Subcutaneous abdominal adipose tissue (tissue), 5 donors: ENCODE measurements at regions not wholly inside any gene's neighbourhood (a gene's known extent, or its start where the extent isn't known, plus 50 kb on each side); places are given as distances from the start of the nearest gene placed in this dataset.

Experiments used
- H3K27ac ChIP-seq: one replicate; pipeline ENCODE4 v1.7.0; 2013; ENCODE audit warnings: low read depth, mild to moderate bottlenecking, inconsistent platforms, low read length, moderate library complexity
- H3K27me3 ChIP-seq, 5 donors: one replicate each; pipeline ENCODE4 v1.7.0; 2013; ENCODE audit warnings: low read length in 5 of 5, inconsistent platforms in 1 of 5; ENCODE audit not compliant: control insufficient read depth in 5 of 5, insufficient read depth in 4 of 5
- H3K36me3 ChIP-seq, 5 donors: one replicate each; pipeline ENCODE4 v1.7.0; 2013; ENCODE audit warnings: low read length in 5 of 5; ENCODE audit not compliant: control insufficient read depth in 5 of 5, insufficient read depth in 5 of 5
- H3K4me1 ChIP-seq, 5 donors: one replicate each; pipeline ENCODE4 v1.7.0; 2013; ENCODE audit warnings: low read length in 5 of 5, mild to moderate bottlenecking in 3 of 5, moderate library complexity in 1 of 5; ENCODE audit not compliant: control insufficient read depth in 5 of 5, insufficient read depth in 5 of 5
- H3K4me3 ChIP-seq, 5 donors: one replicate each; pipeline ENCODE4 v1.7.0; 2013; ENCODE audit warnings: low read length in 5 of 5, low read depth in 1 of 5
- H3K9ac ChIP-seq, 5 donors: one replicate each; pipeline ENCODE4 v1.7.0; 2013; ENCODE audit warnings: low read length in 5 of 5, mild to moderate bottlenecking in 4 of 5, moderate library complexity in 3 of 5
- H3K9me3 ChIP-seq, 5 donors: one replicate each; pipeline ENCODE4 v1.7.0; 2013; ENCODE audit warnings: low read length in 5 of 5; ENCODE audit not compliant: control insufficient read depth in 5 of 5
- donor health status: healthy.
- donor health status: healthy.
- donor health status: healthy.
- donor health status: healthy.
- donor health status: healthy.

DNA sequence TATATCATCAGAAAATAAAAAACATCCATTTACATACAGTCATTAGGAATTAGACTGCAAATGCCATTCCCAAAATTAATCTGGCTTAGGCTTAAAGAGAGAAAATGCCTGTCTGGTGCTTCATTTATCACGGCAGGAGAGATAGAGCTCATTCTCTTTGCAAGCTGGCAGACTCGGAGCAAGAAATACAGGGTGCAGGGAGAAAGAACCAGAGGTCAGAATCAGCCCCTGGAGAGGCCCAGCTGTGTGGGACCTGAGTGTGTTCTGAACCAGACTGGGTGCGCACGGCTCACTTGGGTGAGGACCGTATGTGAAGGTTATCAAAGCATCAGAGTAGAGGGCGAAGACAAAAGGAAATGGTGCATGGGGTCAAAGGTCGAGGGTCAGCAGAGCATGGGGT is 227.8 kb downstream of the ACKR3 start:
- Histone ChIP-seq H3K27me3 (no peaks in the 10 kb centered on the region), H3K4me1 (peaks cover 4 to 42% (median 40%) of the 10 kb centered on the region in 5 donors), H3K9ac (no peak overlapping the region), H3K27ac (no peak overlapping the region), H3K4me3 (no peak overlapping the region), H3K36me3 (no peaks in the 10 kb centered on the region), H3K9me3 (no peaks in the 10 kb centered on the region)

DNA sequence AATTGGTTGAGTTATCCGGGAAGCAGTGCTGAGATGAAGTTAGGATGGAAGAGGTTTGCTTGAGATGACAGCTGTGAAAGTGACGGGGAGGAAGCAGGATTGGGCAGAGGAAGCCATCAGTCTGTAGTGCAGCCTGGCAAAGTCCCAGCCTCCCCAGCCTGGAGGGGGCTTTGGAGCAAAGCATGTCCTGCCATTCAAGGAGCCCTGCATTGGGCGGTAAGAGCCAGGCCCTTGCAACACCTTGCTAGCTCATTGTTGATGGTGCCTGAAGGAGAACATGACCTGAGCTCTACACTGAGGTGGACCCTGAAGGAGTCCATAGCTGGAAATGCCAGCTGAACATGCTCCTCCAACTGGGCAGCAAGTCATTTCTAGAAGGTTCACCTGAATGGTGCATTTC is 228.9 kb downstream of the ACKR3 start:
- peaks cover 4 to 41% (median 39%) of the 10 kb centered on the region in 5 donors for H3K4me1 ChIP-seq
- no peaks in the 10 kb centered on the region for H3K36me3 ChIP-seq
- H3K27me3 ChIP-seq: no peaks in the 10 kb centered on the region
- H3K9me3 ChIP-seq: no peaks in the 10 kb centered on the region
- H3K9ac ChIP-seq: no peak overlapping the region
- H3K4me3 ChIP-seq: no peak overlapping the region
- no peak overlapping the region for H3K27ac ChIP-seq

DNA sequence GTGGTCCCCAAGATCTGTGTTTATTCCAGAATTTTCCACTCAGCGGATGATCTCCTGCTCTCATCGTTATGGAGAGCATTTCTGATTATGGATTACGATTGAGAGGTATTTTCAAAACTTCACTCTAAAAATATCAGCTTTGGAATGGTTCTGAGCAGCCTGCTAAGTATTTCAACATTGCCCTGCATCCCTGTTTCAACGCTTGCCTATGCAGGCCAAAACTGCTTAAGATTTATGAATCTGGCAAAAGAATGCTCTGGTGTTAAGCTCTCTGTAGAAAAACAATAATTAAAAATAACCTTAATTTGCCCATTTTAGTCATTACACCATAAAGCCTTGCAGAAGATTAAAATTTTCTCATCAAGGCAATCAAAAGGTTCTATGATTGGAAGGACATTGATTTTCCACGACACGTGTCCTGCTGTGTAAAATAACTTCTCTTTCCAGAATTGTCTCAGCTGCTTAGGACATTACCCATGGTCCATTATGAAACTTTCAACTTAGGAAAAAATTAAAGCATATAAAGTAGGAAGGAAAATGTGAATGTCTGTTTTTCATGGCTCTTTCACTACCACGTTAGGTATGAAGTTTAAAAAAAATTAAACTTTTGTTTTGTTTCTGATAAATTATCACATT is 229.9 kb downstream of the ACKR3 start:
- H3K27me3 ChIP-seq: no peaks in the 10 kb centered on the region
- H3K36me3 ChIP-seq: no peaks in the 10 kb centered on the region
- H3K4me3 ChIP-seq: no peak overlapping the region
- H3K27ac ChIP-seq: peak overlapping the region; percentile 47
- H3K9ac ChIP-seq: peak overlapping the region in 1 of 5 donors; percentile 44
- H3K4me1 ChIP-seq: peaks cover 4 to 36% (median 30%) of the 10 kb centered on the region in 5 donors
- H3K9me3 ChIP-seq: no peaks in the 10 kb centered on the region

DNA sequence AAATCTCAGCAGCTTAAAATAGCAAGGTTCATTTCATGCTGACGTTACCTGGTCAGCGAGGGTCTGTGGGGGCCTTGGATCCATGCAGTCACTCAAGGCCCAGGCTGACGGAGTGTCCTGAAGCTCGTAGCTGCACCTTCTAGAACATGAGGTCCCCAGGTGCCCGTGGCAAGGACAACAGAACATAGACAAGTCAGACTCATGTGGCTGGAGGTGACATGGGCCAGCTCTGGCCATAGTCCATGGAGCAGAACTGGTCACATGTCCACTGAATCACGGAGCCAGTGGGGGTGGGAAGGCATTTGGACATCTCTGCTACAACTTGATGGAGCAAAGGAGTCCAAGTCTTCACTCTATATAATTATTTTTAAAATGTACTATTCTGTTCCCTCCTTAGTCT is 233.2 kb downstream of the ACKR3 start:
- Histone ChIP-seq H3K4me3 (no peak overlapping the region), H3K27ac (no peak overlapping the region), H3K27me3 (no peaks in the 10 kb centered on the region), H3K9me3 (no peaks in the 10 kb centered on the region), H3K9ac (no peak overlapping the region), H3K4me1 (peaks cover 4 to 25% (median 18%) of the 10 kb centered on the region in 5 donors), H3K36me3 (no peaks in the 10 kb centered on the region)

DNA sequence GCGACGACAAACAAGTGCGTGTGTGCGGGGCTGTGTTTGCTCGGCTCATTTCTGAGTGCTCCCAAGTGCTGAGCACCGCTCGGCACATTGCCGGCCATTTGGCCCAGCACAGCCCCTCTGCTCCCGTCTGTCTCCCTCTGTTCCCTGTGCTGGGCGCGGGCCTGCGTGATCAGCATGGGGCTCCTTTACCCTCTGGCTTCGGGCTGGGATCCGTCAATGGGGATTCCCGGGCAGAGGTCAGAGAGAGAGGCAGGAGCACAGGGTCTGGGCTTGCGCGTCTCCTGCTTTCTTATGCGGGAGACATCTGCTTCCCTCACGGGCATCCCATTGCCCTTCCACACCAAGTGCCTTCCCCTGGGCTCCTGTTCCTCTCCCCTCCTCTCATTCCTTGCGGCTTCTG is 234.0 kb downstream of the ACKR3 start:
- Histone ChIP-seq H3K9me3 (peaks cover 0 to 7% (median 0%) of the 10 kb centered on the region in 5 donors), H3K27me3 (no peaks in the 10 kb centered on the region), H3K27ac (no peak overlapping the region), H3K9ac (no peak overlapping the region), H3K36me3 (no peaks in the 10 kb centered on the region), H3K4me3 (no peak overlapping the region), H3K4me1 (peaks cover 4 to 23% (median 18%) of the 10 kb centered on the region in 5 donors)

DNA sequence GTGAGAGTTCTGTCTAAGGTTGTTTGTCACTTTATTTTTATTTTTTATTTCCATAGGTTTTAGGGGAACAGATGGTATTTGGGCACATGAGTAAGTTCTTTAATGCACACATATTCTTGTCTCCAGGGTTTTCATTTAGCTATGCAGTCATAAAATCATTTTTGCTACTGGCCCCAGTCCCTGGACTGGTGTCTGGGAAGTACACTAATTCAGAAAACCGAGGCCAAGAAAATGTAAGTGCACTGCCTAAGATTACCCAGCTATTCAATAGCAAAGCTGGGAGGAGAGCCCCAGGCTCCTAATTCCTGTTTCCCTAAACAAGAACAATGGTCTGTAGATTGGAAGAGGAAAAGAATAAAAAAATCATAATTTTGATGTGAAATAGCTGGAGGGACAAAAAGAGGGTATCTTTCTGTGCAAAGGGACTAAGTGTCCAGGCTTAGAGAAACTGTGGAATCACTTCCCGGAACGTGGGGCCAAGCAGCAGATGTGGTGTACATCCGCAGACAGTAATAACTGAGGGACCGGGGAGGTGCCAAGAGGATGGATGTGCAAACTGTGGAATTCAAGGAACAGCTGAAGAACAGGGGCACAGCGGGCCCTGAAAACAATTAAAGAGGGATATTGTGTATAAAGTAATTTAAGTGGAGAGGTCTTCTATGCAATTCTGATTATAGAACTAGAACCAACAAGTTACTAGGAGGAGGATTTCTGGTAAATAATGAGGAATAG is 236.3 kb downstream of the ACKR3 start:
- Histone ChIP-seq H3K9ac (no peak overlapping the region), H3K4me3 (no peak overlapping the region), H3K4me1 (peaks cover 0 to under 1% (median 0%) of the 10 kb centered on the region in 5 donors), H3K36me3 (no peaks in the 10 kb centered on the region), H3K9me3 (peaks cover 0 to 18% (median 5%) of the 10 kb centered on the region in 5 donors), H3K27me3 (no peaks in the 10 kb centered on the region), H3K27ac (no peak overlapping the region)

DNA sequence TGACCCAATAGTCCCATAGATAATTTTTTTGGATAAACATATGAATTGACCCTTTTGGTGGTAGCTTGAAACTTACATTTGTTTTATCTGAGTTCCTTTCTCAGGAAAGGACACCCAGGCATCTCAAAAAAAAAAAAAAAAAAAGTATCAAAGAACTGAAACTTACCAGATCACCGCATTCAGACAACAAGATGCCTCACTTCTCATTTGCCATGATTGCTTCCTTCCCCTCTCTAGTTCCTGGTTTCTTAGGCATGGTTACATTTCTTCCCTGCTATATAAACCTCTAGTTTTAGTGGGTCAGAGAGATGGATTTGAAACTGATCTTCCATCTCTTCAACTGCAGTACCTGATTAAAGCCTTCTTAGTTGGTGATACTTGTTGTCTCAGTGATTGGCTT is 240.1 kb downstream of the ACKR3 start:
- H3K4me1 ChIP-seq: no peaks in the 10 kb centered on the region
- no peaks in the 10 kb centered on the region for H3K36me3 ChIP-seq
- H3K9me3 ChIP-seq: peaks cover 0 to 18% (median 5%) of the 10 kb centered on the region in 5 donors
- H3K27me3 ChIP-seq: no peaks in the 10 kb centered on the region
- no peak overlapping the region for H3K4me3 ChIP-seq
- H3K27ac ChIP-seq: no peak overlapping the region
- no peak overlapping the region for H3K9ac ChIP-seq

DNA sequence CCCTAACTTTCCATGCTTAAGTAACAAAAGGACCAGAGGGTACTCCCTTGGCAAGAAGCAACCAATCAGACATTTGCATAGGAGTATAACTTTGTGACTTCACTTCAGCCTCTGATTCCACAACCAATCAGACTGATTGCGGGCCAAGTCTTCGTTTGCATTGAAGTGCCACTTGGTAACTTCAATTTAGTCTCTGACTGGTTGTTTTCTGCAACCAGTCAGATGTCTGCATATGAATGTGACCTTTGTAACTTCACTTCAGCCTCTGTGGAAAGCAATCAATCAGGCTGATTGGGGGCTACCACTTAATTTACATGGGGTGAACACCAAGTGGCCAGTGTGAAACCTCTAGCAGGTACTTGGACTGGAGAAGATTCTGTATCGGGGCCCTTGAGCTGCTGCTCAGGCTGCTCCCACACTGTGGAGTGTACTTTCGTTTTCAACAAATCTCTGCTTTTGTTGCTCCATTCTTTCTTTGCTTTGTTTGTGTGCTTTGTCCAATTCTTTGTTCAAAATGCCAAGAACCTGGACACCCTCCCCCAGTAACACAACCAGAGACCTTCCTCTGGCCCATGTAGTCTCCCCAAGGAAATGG is 241.5 kb downstream of the ACKR3 start:
- Histone ChIP-seq H3K4me3 (no peak overlapping the region), H3K36me3 (no peaks in the 10 kb centered on the region), H3K4me1 (no peaks in the 10 kb centered on the region), H3K9me3 (peaks cover 0 to 18% (median 5%) of the 10 kb centered on the region in 5 donors), H3K27ac (no peak overlapping the region), H3K9ac (no peak overlapping the region), H3K27me3 (no peaks in the 10 kb centered on the region)

DNA sequence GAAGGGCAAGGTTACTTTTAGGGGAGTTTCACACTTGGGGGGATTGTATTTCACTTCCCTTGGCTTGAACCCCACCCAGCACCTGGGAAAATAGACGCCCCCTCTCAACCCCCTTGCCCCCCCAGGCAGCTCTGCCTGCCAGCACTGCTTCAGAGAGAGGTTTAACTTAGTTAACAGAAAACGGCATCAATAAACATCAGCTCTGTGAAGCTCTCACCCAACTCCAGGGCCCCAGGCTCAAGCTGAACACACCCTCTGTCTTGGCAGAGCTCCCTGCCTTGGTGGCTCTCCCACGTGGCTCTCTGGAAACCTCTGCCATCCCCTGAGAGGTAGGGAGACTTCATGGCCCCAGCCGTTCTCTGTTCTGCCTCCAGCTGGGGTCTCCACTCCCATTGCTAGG is 244.1 kb downstream of the ACKR3 start:
- H3K27ac ChIP-seq: no peak overlapping the region
- peaks cover 0 to 8% (median 0%) of the 10 kb centered on the region in 5 donors for H3K4me1 ChIP-seq
- H3K27me3 ChIP-seq: no peaks in the 10 kb centered on the region
- no peak overlapping the region for H3K9ac ChIP-seq
- no peaks in the 10 kb centered on the region for H3K36me3 ChIP-seq
- peaks cover 0 to 10% (median 0%) of the 10 kb centered on the region in 5 donors for H3K9me3 ChIP-seq
- H3K4me3 ChIP-seq: no peak overlapping the region

DNA sequence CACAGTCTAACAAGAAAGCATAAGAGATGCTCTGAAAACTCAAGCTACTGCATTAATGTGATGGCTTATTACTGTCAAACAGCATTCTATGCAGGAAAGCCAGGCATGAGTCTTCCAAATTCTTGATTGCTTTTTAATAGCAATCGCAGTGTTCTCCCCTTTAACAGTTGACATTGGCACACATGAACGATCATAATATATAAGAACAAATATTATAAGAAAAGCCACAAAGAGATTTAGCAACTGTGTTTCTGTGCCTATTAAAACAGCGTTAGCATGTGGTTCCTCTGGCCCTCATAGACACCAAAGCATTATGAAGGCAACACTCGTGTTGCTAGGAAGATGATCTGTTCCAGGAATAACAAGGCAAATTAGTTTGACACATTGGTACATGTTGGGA is 245.0 kb downstream of the ACKR3 start:
- no peak overlapping the region for H3K9ac ChIP-seq
- no peak overlapping the region for H3K27ac ChIP-seq
- peaks cover 0 to 5% (median 0%) of the 10 kb centered on the region in 5 donors for H3K9me3 ChIP-seq
- no peaks in the 10 kb centered on the region for H3K36me3 ChIP-seq
- H3K27me3 ChIP-seq: no peaks in the 10 kb centered on the region
- no peak overlapping the region for H3K4me3 ChIP-seq
- peaks cover 0 to 10% (median 0%) of the 10 kb centered on the region in 5 donors for H3K4me1 ChIP-seq
